Iris pigment epithelial cell (primary cell): ENCODE measurements at regions not wholly inside any gene's neighbourhood (a gene's known extent, or its start where the extent isn't known, plus 50 kb on each side); places are given as distances from the start of the nearest gene placed in this dataset.
"Not testable (repeated sequence)": the region's sequence is repeated elsewhere in the genome, so short reads cannot be mapped to it uniquely, and the experiment has no call there.

Experiments
- DNase-seq: peaks from one replicate; pipeline ENCODE4 v3.0.0-alpha.2; 2011; ENCODE audit warnings: low read depth

DNA sequence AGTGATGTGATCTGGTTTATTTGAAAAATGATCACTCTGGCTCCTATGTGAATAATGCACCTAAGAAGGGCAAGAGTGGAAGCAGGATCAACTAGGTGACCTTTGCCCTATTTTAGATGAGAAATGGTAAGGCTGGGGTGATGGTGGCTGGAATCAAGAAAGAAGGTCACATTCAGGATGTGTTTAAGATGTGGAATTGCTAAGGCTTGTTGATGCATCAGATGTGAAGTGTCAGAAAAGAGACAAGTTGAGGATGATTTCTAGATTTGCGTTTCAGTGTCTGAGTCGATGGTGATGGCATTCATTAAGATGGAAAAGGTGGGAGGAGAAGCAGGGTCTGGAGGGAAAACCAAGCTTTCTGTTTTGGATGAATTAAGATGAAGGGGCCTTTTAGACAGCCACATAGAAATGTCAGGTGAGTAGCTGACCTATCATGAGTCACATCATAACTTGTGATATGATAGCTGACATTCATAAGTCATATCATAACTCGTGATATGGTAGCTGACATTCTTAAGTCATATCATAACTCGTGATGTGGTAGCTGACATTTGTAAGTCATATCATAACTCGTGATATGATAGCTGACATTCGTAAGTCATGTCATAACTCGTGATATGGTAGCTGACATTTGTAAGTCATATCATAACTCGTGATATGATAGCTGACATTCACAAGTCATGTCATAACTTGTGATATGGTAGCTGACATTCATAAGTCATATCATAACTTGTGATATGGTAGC lies 101.2 kb upstream of the SEC11C start:
- no peak for DNase-seq

DNA sequence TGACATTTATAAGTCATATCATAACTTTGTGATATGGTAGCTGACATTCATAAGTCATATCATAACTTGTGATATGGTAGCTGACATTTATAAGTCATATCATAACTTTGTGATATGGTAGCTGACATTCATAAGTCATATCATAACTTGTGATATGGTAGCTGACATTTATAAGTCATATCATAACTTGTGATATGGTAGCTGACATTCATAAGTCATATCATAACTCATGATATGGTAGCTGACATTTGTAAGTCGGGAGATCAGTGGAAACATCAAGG lies 100.7 kb upstream of the SEC11C start:
- not testable (repeated sequence) for DNase-seq

DNA sequence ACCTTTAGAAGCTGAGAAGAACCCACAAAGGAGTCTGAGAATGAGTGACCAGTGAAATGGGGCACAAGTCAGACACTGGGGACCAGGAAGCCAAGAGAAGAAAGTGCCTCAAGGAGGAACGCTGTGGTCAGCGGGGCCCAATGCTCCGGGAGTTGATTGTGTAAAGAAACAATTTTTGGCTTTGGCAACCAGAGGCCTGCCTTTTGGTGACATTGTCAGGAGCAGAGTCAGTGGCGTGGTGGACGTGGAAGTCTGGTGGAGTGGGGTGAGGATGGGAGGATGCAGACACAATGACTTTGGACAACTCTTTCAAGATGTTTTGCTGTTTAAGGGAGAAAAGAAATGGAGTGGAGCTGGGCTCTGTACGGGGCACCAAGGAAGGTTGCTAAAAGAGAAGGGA lies 100.2 kb upstream of the SEC11C start:
- no peak for DNase-seq

DNA sequence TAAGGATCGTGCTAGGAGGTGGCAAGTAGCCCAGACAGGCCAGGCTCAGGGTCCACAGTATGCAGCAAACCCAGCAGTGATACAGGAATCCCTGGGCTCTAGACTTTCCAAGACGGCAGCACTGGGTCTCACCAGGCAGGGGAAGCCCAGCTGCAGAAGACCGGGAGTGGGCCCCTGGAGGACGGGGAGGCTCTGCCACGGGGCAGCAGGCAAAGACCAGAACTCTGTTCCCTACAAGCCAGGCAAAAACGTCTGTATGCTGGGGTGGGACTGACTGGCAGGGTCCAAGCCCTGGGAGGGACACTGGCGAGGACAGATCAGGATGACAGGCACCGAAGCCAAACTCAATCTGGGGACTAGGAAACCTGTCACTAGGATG lies 98.9 kb upstream of the SEC11C start:
- no peak for DNase-seq

DNA sequence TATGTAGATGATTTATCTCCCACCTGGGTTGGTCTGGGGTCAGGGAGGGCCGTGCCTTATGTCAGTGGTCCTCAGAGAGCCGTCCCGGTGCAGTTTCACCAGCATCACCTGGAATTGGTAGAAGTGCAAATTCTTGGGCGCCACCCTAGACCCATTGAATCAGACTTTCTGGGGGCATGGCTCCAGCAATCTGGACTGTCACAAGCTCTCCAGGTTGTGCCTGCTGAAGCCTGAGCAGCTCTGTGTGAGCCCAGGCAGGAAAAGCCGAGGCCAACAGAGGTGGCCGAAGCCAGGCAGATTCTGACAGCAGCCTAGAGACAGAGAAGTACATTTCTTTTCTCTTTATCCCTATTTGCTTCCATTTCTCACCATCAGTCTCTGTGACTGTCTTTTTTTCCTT lies 98.4 kb upstream of the SEC11C start:
- DNase-seq, result no peak

DNA sequence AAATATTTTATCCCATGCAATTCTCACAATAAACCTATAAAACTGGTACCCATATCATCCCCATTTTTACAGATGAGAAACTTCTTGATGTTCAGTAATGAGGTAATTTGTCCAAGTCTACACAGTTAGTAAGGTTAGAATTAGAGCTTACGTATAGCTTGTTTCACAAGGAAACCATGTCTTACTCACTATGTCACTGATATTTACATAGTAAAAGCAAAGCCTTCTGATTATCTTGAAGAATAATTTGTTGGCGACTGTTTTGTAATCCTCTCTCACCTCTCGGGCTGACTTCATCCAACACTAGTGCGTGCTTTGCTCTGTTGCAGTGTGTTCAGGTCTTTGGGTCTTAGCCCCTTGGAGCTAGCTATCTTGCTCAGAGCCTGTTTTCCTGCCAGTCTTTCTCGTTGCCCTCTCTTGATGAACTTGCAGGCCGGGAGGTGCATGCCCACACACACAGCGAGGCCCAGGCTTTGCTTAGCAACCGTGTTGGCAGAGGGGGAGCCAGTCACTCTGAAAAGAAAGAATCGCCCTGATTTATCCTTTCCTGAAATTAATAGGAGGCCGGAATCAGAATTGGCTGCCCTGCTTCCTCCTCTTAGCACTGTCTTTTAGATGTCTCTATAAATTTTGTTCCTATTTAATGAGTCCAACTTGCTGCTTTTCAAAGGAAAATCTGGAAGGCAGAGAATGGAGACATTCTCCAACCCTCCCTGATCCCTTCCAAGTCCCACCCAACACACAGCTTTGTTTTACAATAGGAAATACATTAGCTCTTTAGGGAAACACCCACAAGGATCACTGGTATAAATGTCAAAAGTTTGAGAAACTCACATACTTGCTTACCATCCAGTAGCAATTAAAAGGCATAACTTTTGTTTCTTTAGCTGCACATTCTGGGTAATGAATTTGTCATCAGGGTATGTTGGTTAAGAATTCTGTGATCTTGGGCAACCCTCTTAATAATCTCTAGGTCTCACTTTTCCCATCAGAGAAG lies 97.6 kb upstream of the SEC11C start:
- no peak for DNase-seq

DNA sequence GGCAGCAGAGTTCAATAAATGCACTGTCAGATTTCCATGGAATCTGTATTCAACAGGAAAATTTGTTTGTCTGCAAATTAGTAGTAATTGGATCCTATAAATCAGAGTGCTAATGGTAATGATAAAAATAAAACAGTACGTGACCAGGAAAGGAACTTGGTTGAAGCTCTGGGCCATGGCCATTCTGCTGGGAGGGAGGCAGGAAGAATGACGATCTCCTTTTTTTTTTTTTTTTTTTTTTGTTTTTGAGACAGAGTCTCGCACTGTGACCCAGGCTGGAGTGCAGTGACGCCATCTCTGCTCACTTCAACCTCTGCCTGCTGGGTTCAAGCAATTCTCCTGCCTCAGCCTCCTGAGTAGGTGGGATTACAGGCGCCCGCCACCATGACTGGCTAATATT lies 94.8 kb upstream of the SEC11C start:
- DNase-seq, result no peak

DNA sequence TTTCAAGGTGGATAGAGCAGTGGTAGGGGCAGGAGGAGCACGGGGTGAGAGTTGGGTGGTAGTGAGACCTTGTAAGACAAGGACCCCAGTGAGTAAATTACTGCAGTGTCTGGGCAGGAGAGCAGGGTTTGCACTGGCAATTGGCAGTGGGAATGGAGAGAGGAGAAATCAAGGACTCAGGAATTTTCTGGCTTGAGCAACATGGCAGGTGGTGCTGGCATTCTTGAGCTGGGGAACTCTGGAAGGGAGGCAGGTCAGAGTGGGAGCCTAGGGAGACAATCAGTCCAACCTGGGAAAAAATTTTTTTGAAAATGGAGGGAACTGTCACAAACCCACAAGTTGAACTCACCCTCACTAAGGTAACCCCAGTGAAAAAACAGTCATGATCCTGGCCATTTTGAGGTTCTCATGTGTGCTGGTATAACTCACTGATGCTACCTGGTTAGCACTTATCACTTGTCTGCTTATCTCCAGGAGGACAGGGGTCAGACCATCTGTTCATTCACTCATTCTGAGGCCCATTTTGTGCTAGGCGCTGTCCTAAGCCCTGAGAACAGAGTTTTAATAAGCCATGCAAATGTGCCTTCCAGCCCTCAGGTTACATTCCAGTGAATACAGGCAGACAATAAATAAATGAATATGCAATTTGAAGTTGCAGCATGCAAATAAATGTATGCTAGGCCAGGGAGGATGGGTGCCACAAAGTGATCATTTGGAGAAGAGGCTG lies 92.2 kb upstream of the SEC11C start:
- no peak for DNase-seq

DNA sequence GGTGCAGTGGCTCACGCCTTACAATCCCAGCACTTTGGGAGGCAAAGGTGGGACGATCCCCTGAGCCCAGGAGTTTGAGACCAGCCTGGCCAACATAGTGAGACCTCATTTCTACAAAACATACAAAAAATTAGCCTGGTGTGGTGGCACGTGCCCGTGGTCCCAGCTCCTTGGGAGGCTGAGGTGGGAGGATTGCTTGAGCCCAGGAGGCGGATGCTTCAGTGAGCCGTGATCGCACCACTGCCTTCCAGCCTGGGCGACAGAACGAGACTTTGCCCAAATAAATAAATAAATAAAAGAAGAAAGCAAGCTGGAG lies 91.7 kb upstream of the SEC11C start:
- no peak for DNase-seq

DNA sequence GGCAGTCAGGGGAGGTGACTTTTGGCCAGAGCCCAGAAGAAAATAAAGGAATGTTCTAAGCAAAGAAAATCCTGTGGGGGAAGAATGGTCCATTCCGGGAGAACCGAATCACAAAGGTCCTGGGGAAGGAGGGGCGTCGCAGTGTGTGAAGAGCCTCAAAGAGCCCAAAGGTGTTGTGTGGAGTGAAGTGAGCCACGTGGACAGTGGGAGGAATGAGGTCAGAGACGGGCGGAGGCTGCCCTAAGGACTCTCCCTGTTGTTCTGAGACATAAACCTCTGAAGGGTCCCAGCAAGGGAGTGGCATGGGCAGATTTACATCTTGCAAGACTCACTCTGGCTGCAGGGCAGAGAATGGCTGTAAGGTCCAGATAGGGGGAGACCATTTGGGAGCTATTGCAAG lies 91.3 kb upstream of the SEC11C start:
- DNase-seq, result no peak

DNA sequence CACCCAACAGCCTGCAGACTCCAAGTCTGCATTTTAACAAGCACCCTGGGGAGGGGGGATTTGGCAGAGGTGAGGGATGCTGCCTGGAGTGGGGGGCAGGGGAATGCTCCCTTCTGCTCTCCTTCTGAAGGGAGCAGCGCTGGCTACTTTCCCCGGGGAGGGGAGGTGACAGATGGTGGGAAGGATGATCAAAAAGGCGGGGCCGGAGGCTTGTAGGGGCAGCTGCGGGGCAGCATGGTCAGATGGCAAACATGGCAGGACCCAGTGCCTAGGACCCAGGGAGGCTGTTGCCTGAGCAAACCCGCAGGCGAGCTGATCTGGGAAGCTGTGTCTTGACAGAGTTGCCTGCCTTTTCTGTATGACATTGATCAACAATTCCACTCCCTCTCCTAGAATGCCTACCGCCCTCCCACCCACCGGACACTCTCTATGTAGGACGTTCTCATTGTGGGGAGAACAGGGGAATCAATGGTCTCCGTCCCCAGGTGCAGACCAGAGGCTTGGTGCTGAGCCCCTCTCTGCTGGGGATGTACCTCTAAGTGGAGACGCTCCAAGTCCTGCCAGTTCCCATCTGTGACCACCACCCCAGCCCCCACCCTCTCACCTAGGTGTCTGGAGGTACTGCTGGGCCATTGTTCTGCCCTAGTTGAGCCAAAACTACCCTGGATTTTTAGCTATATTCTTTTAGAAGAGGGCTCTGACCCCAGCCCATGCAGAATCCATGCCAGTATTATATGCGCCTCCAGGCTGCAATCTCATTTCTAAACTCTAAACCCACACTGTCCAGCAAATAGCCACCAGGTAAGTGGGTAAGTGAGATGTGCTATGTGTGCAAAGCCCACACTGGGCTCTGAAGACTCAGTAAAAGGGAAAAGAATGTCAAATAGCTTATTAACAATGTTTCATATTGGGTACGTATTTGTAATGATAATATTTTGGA lies 89.7 kb upstream of the SEC11C start:
- no peak for DNase-seq

DNA sequence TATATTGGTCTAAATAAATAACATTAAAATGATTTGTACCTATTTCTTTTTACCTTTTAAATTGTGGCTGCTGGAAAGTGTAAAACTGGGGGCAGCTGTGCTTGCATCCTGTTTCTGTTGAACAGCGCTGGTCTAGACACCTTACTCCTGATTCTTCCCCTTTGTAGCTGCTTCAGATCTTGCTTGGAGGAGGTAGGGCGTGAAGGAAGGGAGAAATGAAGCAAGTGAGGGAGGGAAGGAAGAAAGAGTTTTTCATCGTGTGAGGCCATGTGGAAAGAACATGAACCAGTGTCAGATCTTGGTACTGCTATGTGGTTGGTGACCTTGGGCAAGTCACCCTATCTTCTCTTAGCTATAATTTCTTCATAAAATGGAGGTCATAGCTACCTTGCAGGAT lies 89.0 kb upstream of the SEC11C start:
- no peak for DNase-seq

DNA sequence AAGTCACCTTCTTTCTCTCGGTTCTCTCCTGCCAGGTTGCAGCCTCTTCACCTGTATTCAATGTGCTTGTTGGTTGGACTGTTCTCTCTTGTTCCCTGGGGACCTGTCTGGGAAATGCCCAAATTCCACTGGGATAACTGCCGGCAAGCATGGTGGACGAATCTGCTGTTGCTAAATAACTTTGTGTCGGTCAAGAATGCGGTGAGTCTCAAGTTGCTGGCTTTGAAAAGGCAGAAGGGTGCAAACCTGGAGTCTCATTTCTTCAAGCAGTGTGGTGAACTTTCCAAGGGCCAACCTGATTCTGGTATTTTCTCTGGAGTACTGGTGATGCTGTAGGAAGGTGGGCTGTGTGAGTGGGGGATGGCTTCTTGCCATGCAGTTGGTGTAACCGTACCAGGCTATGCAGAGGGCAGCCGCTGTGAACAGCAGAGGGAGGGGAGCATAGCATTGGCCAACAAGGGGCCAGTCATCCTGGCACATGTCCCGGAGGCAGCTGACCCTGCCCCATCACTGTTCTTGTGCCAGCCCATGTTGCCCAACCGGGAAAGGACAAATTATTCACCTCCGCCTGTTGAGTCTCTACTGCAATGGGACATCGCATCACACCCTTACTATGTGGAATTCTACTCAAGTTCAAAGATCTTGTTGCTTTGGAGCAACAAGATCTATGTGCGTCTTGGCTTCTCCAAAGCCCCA lies 88.1 kb upstream of the SEC11C start:
- DNase-seq, result no peak

DNA sequence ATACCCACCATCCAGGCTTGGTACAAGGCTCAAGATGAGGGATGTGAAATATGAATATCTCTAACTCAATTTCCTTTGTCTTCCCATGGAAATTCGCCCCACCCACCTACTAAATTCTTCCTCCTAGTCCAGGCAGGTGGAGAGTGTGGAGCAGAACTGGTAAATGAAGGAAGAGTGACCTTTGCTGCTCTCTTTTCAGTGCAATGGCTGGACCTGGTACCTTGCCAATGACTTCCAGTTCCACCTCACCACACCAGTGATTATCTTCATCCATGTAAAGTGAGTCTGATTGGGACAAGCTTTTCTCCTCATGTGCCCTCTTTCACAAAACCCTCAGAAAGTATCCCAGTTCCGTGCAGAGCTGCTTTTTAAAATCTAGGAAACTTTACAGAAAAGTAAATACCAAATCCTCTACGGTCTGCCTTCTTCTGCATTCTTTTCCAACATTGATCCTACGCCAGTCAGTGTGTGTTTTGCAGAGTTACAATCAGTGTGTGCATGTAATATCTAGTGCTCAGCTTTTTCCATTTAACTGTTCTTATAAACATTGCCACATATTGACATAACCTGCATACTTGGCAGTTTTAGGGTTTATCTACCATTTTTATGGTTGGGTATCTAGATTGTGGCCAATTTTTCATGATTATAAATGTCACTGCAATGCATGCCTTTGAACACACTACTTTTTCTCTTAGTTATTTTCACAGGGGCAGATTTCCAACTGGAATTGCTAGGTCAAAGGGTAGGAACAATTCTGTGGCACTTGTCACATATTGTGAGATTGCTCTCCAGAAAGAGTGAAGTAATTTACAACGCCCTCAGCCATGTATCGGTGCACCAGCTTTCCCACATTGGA lies 86.5 kb upstream of the SEC11C start:
- peak; percentile 56 for DNase-seq

DNA sequence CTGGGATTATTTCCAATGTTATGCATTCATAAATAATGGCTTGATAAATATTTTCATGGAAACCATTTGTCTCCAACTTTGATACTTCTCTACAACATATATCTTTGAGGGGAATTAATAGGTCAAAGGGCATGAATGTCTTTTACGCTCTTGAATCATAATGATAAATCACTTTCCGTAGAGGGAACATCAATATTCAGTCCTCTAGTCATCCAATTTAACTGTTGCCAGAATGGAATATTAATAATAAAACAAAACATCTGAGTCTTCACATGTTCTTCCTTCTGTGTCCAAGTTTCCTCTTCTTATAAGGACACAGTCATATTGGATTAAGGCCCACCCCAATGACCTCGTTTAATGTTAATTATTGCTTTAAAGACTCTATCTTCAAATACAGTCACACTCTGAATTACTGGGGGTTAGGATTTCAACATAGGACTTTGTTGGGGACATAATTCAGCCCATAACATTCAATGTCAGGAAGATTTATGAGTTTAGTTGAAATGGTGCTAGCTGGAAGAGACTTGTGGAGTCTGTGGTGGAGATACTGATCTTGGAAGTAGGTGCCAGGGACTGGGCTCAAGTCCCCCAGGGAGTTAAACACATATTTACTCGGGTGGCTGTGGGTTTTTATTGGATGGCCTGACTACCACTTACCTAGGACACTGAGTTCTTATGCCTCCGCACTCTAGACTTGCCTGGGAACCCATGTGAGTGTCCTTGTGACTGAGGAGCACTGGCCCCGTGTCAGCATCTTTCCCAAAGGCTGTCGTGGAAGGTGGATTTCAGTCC lies 85.0 kb upstream of the SEC11C start:
- no peak for DNase-seq

DNA sequence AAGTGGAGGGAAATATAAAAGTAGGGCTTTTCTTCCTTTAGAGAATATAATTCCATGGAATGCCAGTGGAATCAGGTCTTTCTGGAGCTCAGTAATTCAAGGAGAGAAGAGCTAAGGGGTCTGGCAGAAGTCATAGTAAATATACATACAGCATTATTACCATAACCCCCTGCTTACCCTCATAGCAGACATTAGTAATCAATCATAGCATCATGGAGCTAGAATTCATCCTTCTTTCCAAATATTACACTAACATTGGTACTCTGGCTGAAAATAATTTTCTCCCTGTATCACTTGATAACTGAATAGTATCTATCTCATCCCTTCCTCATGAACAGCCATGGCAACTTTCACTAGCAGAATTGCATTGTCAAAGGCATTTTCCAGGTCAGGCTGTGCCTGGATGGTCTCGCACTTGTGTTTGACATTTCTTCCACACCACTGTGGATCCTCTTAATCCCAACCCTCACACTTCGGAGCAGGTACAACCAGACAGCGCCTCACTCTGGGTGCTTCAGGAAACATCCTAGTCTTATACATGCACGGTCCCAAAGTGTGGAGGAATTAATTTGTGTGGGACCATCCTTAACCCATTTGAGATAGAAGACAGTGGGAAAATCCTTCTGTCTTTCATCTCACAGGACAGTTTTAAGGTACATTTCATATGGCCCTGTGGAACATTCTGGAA lies 84.2 kb upstream of the SEC11C start:
- peak; percentile 25 for DNase-seq

DNA sequence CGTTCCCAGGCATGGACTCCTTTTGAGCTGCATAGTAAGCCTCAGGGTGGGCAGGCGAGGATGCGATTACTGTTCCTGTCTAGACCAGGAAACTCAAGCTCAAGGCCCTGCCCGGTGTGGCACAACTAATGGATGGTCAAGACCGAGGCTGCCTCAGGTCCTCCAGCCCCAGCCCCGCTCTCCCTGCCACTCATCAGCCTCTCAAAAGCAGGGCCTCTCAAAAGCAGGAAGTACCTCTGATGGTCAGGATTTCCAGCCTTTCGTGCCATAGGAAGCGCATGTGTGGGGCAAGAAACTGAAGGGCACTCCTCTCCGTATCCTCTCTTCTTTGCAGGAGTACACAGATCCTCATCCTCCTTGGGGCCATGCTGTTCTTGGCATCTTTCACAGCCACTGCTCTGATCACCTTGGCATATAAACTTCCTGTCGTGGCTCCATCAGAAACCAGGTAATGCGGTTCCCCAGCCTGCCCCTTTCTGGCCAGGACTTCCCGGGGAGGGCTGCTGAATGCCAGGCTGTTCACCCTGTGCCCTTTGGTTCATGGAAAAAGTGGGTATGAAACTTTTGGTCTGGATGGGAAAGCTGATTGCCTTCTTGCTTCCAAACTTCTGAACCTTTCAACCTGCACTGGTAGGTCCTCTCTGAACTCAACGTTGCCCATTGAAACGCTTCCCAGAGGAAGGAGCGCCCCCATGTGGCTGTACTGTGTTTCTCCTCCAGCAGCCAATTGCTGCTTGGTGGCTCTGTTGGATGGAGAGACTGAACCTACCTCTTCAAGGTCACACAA lies 82.8 kb upstream of the SEC11C start:
- peak; percentile 52 for DNase-seq

DNA sequence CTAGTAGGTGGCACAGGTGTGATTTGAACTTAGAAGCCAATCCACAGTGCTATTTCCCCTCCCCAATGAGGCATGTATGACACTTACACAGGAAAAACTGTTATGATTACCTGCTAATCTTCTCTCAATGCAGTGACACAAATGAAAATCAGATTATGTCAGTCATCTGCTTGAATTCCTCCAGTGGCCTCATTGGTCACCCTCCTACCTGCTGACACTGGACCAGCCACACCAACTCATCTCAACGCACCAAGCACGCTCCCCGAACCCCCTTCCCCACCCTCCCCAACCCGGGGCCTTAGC lies 82.2 kb upstream of the SEC11C start:
- DNase-seq, result no peak
